ENCODE measurements at regions not wholly inside any gene's neighbourhood (a gene's known extent, or its start where the extent isn't known, plus 50 kb on each side); places are given as distances from the start of the nearest gene placed in this dataset.

DNA sequence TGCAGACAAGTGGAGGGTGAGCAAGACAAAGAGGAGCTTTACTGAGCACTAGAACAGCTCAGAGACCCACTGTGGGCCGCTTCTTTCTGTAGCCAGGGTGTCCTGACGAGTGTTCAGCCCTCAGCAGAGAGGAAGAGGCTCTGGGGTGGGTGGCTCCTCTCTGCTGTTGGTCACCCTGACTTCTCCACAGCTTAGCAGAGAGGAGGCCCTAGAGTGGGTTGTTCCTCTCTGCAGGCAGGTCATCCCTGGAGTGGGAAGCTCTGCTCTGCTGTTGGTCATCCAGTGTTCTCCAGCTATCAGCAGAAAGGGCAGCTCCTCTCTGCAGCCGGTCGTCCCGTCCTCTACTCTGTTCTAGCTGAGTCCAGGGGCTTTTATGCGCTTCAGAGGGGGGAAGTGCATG, 286.5 kb downstream of the ICOS start:
- TF ChIP-seq, protein P1, sequence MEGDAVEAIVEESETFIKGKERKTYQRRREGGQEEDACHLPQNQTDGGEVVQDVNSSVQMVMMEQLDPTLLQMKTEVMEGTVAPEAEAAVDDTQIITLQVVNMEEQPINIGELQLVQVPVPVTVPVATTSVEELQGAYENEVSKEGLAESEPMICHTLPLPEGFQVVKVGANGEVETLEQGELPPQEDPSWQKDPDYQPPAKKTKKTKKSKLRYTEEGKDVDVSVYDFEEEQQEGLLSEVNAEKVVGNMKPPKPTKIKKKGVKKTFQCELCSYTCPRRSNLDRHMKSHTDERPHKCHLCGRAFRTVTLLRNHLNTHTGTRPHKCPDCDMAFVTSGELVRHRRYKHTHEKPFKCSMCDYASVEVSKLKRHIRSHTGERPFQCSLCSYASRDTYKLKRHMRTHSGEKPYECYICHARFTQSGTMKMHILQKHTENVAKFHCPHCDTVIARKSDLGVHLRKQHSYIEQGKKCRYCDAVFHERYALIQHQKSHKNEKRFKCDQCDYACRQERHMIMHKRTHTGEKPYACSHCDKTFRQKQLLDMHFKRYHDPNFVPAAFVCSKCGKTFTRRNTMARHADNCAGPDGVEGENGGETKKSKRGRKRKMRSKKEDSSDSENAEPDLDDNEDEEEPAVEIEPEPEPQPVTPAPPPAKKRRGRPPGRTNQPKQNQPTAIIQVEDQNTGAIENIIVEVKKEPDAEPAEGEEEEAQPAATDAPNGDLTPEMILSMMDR (IDR thresholded peaks at IDR 0.05; ENCODE audit: insufficient read depth, low read length, poor library complexity, severe bottlenecking) = no peak
- H3K36me3 ChIP-seq (ENCODE audit: control insufficient read depth, insufficient read depth, low read length) = no peaks in the 10 kb centered on the region
- H3K27me3 ChIP-seq (ENCODE audit: control insufficient read depth, insufficient read depth, low read length) = peaks cover 4% of the 10 kb centered on the region
- H3K4me3 ChIP-seq (ENCODE audit: low read depth, low read length) = no peak overlapping the region
- no peak for DNase-seq (ENCODE audit: low read depth)

DNA sequence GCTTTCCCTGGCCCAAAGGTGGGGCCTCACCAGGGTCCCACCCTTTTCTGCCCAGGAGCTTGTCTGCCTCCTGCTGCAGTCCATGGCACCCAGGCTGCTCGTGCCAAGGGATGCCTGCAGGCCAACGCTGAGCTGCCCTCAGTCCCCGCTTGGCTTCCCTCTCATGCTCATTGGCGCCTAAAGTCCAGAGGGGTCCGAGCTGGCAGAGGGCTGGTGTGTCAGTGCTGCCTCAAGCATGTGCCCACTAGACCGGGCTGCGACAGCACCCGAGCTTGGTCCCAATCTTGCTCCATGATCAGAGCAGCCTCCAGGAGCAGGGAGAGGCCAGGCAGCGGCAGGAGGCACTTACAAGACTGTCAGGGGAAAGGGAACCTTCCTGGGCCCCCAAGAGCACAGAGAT, 287.0 kb downstream of the ICOS start:
- H3K27me3 ChIP-seq (ENCODE audit: control insufficient read depth, insufficient read depth, low read length) = peaks cover 4% of the 10 kb centered on the region
- DNase-seq (ENCODE audit: low read depth) = no peak
- H3K36me3 ChIP-seq (ENCODE audit: control insufficient read depth, insufficient read depth, low read length) = no peaks in the 10 kb centered on the region
- TF ChIP-seq, protein P1 (IDR thresholded peaks at IDR 0.05; ENCODE audit: insufficient read depth, low read length, poor library complexity, severe bottlenecking) = no peak
- no peak overlapping the region for H3K4me3 ChIP-seq (ENCODE audit: low read depth, low read length)

DNA sequence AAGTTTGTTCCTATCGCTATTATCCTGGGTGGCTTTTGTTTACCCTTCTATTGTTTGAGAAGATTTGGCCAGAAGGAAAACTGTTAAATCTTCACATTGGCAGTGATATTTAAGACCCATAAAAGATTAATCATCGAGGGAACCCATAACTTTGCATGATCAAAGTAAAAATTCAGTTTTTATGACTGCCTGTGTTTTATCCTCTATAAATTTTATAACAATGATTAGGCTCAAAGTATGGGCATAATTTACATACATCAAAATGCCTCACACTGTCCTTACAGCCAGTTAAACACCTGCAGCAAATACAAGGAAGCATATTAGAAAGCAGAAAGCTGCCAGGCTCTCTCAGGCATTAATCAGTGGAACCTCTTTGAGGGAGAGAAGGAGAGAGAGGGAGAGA, 289.1 kb downstream of the ICOS start:
- H3K4me3 ChIP-seq (ENCODE audit: low read depth, low read length) = no peak overlapping the region
- DNase-seq (ENCODE audit: low read depth) = no peak
- peaks cover 4% of the 10 kb centered on the region for H3K27me3 ChIP-seq (ENCODE audit: control insufficient read depth, insufficient read depth, low read length)
- TF ChIP-seq, protein P1 (IDR thresholded peaks at IDR 0.05; ENCODE audit: insufficient read depth, low read length, poor library complexity, severe bottlenecking) = no peak
- H3K36me3 ChIP-seq (ENCODE audit: control insufficient read depth, insufficient read depth, low read length) = no peaks in the 10 kb centered on the region

DNA sequence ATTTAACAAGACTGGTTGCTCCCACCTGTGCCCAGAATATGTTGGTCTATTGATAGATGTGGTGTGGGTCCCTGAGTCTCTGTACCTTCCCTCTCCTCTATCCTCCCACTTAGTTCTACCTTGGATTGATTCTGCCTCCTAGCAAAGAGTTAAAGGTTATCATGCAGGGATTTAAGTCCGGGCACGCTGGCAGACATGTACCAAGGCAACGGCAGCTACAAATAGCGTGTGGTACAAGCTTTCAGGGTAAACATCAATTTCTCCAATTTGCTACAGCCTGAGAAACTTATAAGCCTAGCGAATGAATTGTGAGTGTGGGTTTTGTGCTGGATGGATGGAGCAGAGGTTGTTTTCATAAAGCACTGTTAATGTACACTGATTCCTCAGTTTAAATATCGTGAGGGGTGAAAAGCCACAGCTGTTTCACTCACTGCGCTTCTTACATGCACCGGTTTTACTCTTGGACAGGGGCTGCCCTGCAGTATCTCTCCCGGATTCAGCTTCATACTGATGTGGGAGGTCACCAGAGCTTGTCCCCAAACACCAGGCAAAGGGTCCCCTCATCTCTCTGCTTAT, 289.8 kb downstream of the ICOS start:
- DNase-seq (ENCODE audit: low read depth) = no peak
- TF ChIP-seq, protein P1 (IDR thresholded peaks at IDR 0.05; ENCODE audit: insufficient read depth, low read length, poor library complexity, severe bottlenecking) = no peak
- H3K27me3 ChIP-seq (ENCODE audit: control insufficient read depth, insufficient read depth, low read length) = peaks cover 4% of the 10 kb centered on the region
- H3K4me3 ChIP-seq (ENCODE audit: low read depth, low read length) = no peak overlapping the region
- H3K36me3 ChIP-seq (ENCODE audit: control insufficient read depth, insufficient read depth, low read length) = no peaks in the 10 kb centered on the region

DNA sequence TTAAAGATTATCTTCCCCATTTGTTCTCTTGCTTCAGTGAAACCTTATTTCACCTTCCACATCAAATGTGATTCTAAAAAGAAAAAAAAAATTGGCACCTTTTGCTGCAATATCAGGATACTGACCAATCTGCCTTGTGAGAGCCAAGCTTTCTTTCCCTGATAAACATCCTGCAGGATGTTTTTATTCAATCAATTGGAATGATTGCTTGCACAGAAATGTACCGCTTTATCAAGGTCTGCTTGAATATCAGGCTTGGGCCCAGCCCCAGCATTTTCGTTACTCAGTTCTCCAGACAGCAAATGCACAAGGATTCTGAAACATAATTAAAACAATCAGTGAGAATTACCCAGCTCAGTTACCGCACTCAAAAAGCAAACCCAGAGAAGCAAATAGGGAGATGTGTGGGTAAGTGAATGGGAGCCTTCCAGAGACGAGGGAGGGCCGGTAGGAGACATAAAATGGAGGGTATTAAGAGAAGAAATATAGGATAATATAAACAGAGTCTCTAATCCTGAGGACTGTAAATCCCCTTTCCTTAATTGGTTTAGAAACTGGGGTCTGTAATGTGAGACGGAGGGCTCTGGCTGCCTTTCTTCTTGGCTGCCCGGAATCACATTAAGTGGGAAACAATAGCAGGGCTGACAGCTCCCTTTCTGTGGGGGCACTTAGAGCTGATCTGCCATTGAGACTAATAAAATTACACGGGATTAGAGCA, 291.8 kb downstream of the ICOS start:
- no peak for DNase-seq (ENCODE audit: low read depth)
- Histone ChIP-seq H3K36me3 (ENCODE audit: control insufficient read depth, insufficient read depth, low read length) (no peaks in the 10 kb centered on the region), H3K27me3 (ENCODE audit: control insufficient read depth, insufficient read depth, low read length) (peaks cover 4% of the 10 kb centered on the region), H3K4me3 (ENCODE audit: low read depth, low read length) (no peak overlapping the region)
- TF ChIP-seq, protein P1 (IDR thresholded peaks at IDR 0.05; ENCODE audit: insufficient read depth, low read length, poor library complexity, severe bottlenecking) = no peak

DNA sequence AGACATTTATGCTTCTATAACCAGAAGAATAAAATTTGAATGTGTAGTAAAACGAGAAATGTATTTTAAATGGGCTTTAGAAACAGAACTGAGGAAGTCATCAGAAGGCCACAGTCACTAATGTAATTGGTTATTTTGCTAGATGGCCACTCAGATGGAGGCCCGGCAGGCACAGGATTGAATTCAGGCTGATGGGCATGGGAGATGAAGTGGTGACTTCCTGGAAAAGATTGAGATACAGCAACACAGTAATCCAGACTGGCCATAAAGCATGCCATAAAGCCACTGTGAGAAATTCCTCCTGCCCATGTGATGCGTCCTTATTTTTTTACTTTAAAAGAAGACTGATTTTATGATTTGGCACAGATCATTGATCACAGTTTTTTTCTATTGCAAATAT, 297.7 kb downstream of the ICOS start:
- DNase-seq (ENCODE audit: low read depth) = no peak
- Histone ChIP-seq H3K36me3 (ENCODE audit: control insufficient read depth, insufficient read depth, low read length) (no peaks in the 10 kb centered on the region), H3K27me3 (ENCODE audit: control insufficient read depth, insufficient read depth, low read length) (no peaks in the 10 kb centered on the region), H3K4me3 (ENCODE audit: low read depth, low read length) (no peak overlapping the region)
- TF ChIP-seq, protein P1 (IDR thresholded peaks at IDR 0.05; ENCODE audit: insufficient read depth, low read length, poor library complexity, severe bottlenecking) = no peak
